ENCODE measurements at regions not wholly inside any gene's neighbourhood (a gene's known extent, or its start where the extent isn't known, plus 50 kb on each side); places are given as distances from the start of the nearest gene placed in this dataset.

- Histone ChIP-seq H3K36me3 (ENCODE audit: low read depth) (no peaks in the 10 kb centered on the region), H3K4me1 (ENCODE audit: insufficient read depth, poor library complexity, severe bottlenecking) (no peaks in the 10 kb centered on the region), H3K4me3 (ENCODE audit: severe bottlenecking) (no peak overlapping the region), H3K27me3 (ENCODE audit: insufficient read depth, poor library complexity, severe bottlenecking) (peaks cover 15% of the 10 kb centered on the region), H3K27ac (ENCODE audit: poor library complexity, severe bottlenecking) (no peak overlapping the region), H3K9me3 (ENCODE audit: severe bottlenecking) (no peaks in the 10 kb centered on the region)
- no peak for TF ChIP-seq CTCF (IDR thresholded peaks at IDR 0.05; ENCODE audit: poor library complexity, severe bottlenecking)
- DNase-seq (ENCODE audit: low spot score) (no peak), ATAC-seq (ENCODE audit: low read depth) (no peak)
Measured at GRCh38 chr12:72144553-72144952, 127.6 kb upstream of the TRHDE start.

- ATAC-seq (ENCODE audit: low read depth) (no peak), DNase-seq (ENCODE audit: low spot score) (no peak)
- Histone ChIP-seq H3K9me3 (ENCODE audit: severe bottlenecking) (no peaks in the 10 kb centered on the region), H3K4me1 (ENCODE audit: insufficient read depth, poor library complexity, severe bottlenecking) (no peaks in the 10 kb centered on the region), H3K4me3 (ENCODE audit: severe bottlenecking) (no peak overlapping the region), H3K27ac (ENCODE audit: poor library complexity, severe bottlenecking) (no peak overlapping the region), H3K36me3 (ENCODE audit: low read depth) (no peaks in the 10 kb centered on the region), H3K27me3 (ENCODE audit: insufficient read depth, poor library complexity, severe bottlenecking) (peaks cover 15% of the 10 kb centered on the region)
- no peak for TF ChIP-seq CTCF (IDR thresholded peaks at IDR 0.05; ENCODE audit: poor library complexity, severe bottlenecking)
Measured at GRCh38 chr12:72146495-72146894, 125.7 kb upstream of the TRHDE start.

- H3K4me3 ChIP-seq (ENCODE audit: severe bottlenecking) = no peak overlapping the region
- no peak for ATAC-seq (ENCODE audit: low read depth)
- no peak overlapping the region for H3K27ac ChIP-seq (ENCODE audit: poor library complexity, severe bottlenecking)
- H3K4me1 ChIP-seq (ENCODE audit: insufficient read depth, poor library complexity, severe bottlenecking) = no peaks in the 10 kb centered on the region
- no peak for DNase-seq (ENCODE audit: low spot score)
- H3K9me3 ChIP-seq (ENCODE audit: severe bottlenecking) = no peaks in the 10 kb centered on the region
- H3K27me3 ChIP-seq (ENCODE audit: insufficient read depth, poor library complexity, severe bottlenecking) = peaks cover 15% of the 10 kb centered on the region
- no peak for TF ChIP-seq CTCF (IDR thresholded peaks at IDR 0.05; ENCODE audit: poor library complexity, severe bottlenecking)
- H3K36me3 ChIP-seq (ENCODE audit: low read depth) = no peaks in the 10 kb centered on the region
Measured at GRCh38 chr12:72148709-72149108, 123.5 kb upstream of the TRHDE start.

- Histone ChIP-seq H3K4me3 (ENCODE audit: severe bottlenecking) (no peak overlapping the region), H3K9me3 (ENCODE audit: severe bottlenecking) (no peaks in the 10 kb centered on the region), H3K36me3 (ENCODE audit: low read depth) (no peaks in the 10 kb centered on the region), H3K27ac (ENCODE audit: poor library complexity, severe bottlenecking) (no peak overlapping the region), H3K27me3 (ENCODE audit: insufficient read depth, poor library complexity, severe bottlenecking) (no peaks in the 10 kb centered on the region), H3K4me1 (ENCODE audit: insufficient read depth, poor library complexity, severe bottlenecking) (no peaks in the 10 kb centered on the region)
- no peak for ATAC-seq (ENCODE audit: low read depth)
- DNase-seq (ENCODE audit: low spot score) = no peak
- no peak for TF ChIP-seq CTCF (IDR thresholded peaks at IDR 0.05; ENCODE audit: poor library complexity, severe bottlenecking)
Measured at GRCh38 chr12:72162875-72163274, 109.3 kb upstream of the TRHDE start.

- H3K27me3 ChIP-seq (ENCODE audit: insufficient read depth, poor library complexity, severe bottlenecking) = no peaks in the 10 kb centered on the region
- H3K4me3 ChIP-seq (ENCODE audit: severe bottlenecking) = no peak overlapping the region
- no peak for TF ChIP-seq CTCF (IDR thresholded peaks at IDR 0.05; ENCODE audit: poor library complexity, severe bottlenecking)
- H3K4me1 ChIP-seq (ENCODE audit: insufficient read depth, poor library complexity, severe bottlenecking) = no peaks in the 10 kb centered on the region
- no peaks in the 10 kb centered on the region for H3K36me3 ChIP-seq (ENCODE audit: low read depth)
- H3K9me3 ChIP-seq (ENCODE audit: severe bottlenecking) = no peaks in the 10 kb centered on the region
- DNase-seq (ENCODE audit: low spot score) (no peak), ATAC-seq (ENCODE audit: low read depth) (no peak)
- no peak overlapping the region for H3K27ac ChIP-seq (ENCODE audit: poor library complexity, severe bottlenecking)
Measured at GRCh38 chr12:72168851-72169250, 103.3 kb upstream of the TRHDE start.

All from RWPE2 (cell line).